ENCODE measurements at regions not wholly inside any gene's neighbourhood (a gene's known extent, or its start where the extent isn't known, plus 50 kb on each side); places are given as distances from the start of the nearest gene placed in this dataset.

- Histone ChIP-seq H3K9me3 (replicated peaks; ENCODE audit: insufficient read depth, low read length) (no peaks in the 10 kb centered on the region), H3K27ac (ENCODE audit: low read length) (no peak overlapping the region), H4K20me1 (ENCODE audit: insufficient read depth, low read length) (no peaks in the 10 kb centered on the region), H3K9me2 (replicated peaks; ENCODE audit: insufficient read depth, low read length) (no peaks in the 10 kb centered on the region), H3F3A (ENCODE audit: insufficient read depth, low read length) (no peaks in the 10 kb centered on the region), H3K36me3 (replicated peaks; ENCODE audit: insufficient read depth, low read length) (no peaks in the 10 kb centered on the region), H3K9ac (ENCODE audit: low read length) (no peak overlapping the region), H3K4me2 (ENCODE audit: low read depth, low read length) (no peak overlapping the region), H3K27me3 (replicated peaks; ENCODE audit: insufficient read depth, low read length) (no peaks in the 10 kb centered on the region), H3K4me3 (ENCODE audit: low read length) (no peak overlapping the region), H3K4me1 (ENCODE audit: low read length) (no peaks in the 10 kb centered on the region), H2AFZ (ENCODE audit: low read length) (no peak overlapping the region), H3K79me2 (ENCODE audit: low read length) (no peaks in the 10 kb centered on the region)
- DNase-seq: no peak
- TF ChIP-seq EZH2phosphoT487 (IDR thresholded peaks at IDR 0.05; ENCODE audit: low read length): no peak
- TF ChIP-seq EZH2 (optimal IDR thresholded peaks at IDR 0.05; ENCODE audit: low read depth, low read length): no peak
- TF ChIP-seq CTCF (IDR thresholded peaks at IDR 0.05; ENCODE audit: low read length): no peak
Measured at GRCh38 chr2:204061241-204061640, 124.7 kb downstream of the ICOS start.

- Histone ChIP-seq H3K4me1 (ENCODE audit: low read length) (no peaks in the 10 kb centered on the region), H3K9ac (ENCODE audit: low read length) (no peak overlapping the region), H3K79me2 (ENCODE audit: low read length) (no peaks in the 10 kb centered on the region), H3K27ac (ENCODE audit: low read length) (no peak overlapping the region), H3K4me3 (ENCODE audit: low read length) (no peak overlapping the region), H3K9me2 (replicated peaks; ENCODE audit: insufficient read depth, low read length) (no peaks in the 10 kb centered on the region), H3K27me3 (replicated peaks; ENCODE audit: insufficient read depth, low read length) (no peaks in the 10 kb centered on the region), H3F3A (ENCODE audit: insufficient read depth, low read length) (no peaks in the 10 kb centered on the region), H3K36me3 (replicated peaks; ENCODE audit: insufficient read depth, low read length) (no peaks in the 10 kb centered on the region), H4K20me1 (ENCODE audit: insufficient read depth, low read length) (no peaks in the 10 kb centered on the region), H2AFZ (ENCODE audit: low read length) (no peak overlapping the region), H3K9me3 (replicated peaks; ENCODE audit: insufficient read depth, low read length) (no peaks in the 10 kb centered on the region), H3K4me2 (ENCODE audit: low read depth, low read length) (no peak overlapping the region)
- no peak for TF ChIP-seq EZH2 (optimal IDR thresholded peaks at IDR 0.05; ENCODE audit: low read depth, low read length)
- no peak for TF ChIP-seq CTCF (IDR thresholded peaks at IDR 0.05; ENCODE audit: low read length)
- no peak for TF ChIP-seq EZH2phosphoT487 (IDR thresholded peaks at IDR 0.05; ENCODE audit: low read length)
- DNase-seq: no peak
Measured at GRCh38 chr2:204064119-204064518, 127.6 kb downstream of the ICOS start.

- TF ChIP-seq EZH2phosphoT487 (IDR thresholded peaks at IDR 0.05; ENCODE audit: low read length): no peak
- Histone ChIP-seq H3K9me3 (replicated peaks; ENCODE audit: insufficient read depth, low read length) (no peaks in the 10 kb centered on the region), H3K27me3 (replicated peaks; ENCODE audit: insufficient read depth, low read length) (no peaks in the 10 kb centered on the region), H3K4me1 (ENCODE audit: low read length) (no peaks in the 10 kb centered on the region), H4K20me1 (ENCODE audit: insufficient read depth, low read length) (no peaks in the 10 kb centered on the region), H3K79me2 (ENCODE audit: low read length) (no peaks in the 10 kb centered on the region), H3K4me3 (ENCODE audit: low read length) (no peak overlapping the region), H2AFZ (ENCODE audit: low read length) (no peak overlapping the region), H3K27ac (ENCODE audit: low read length) (no peak overlapping the region), H3K4me2 (ENCODE audit: low read depth, low read length) (no peak overlapping the region), H3K9me2 (replicated peaks; ENCODE audit: insufficient read depth, low read length) (no peaks in the 10 kb centered on the region), H3K9ac (ENCODE audit: low read length) (no peak overlapping the region), H3K36me3 (replicated peaks; ENCODE audit: insufficient read depth, low read length) (no peaks in the 10 kb centered on the region), H3F3A (ENCODE audit: insufficient read depth, low read length) (no peaks in the 10 kb centered on the region)
- DNase-seq: no peak
Measured at GRCh38 chr2:204065566-204065965, 129.0 kb downstream of the ICOS start.

GRCh38 chr2:204066051-204066450 lies 129.5 kb downstream of the ICOS start:
- no peak overlapping the region for H3K27ac ChIP-seq (ENCODE audit: low read length)

More at GRCh38 chr2:204066051-204066450, 129.5 kb downstream of the ICOS start:
- H3K9ac ChIP-seq (ENCODE audit: low read length): no peak overlapping the region
- no peaks in the 10 kb centered on the region for H3K79me2 ChIP-seq (ENCODE audit: low read length)
- no peak overlapping the region for H2AFZ ChIP-seq (ENCODE audit: low read length)
- H3K9me2 ChIP-seq (replicated peaks; ENCODE audit: insufficient read depth, low read length): no peaks in the 10 kb centered on the region
- DNase-seq: no peak
- TF ChIP-seq EZH2 (optimal IDR thresholded peaks at IDR 0.05; ENCODE audit: low read depth, low read length) (no peak), EZH2phosphoT487 (IDR thresholded peaks at IDR 0.05; ENCODE audit: low read length) (no peak), CTCF (IDR thresholded peaks at IDR 0.05; ENCODE audit: low read length) (no peak)
- no peaks in the 10 kb centered on the region for H4K20me1 ChIP-seq (ENCODE audit: insufficient read depth, low read length)
- no peak overlapping the region for H3K4me3 ChIP-seq (ENCODE audit: low read length)
- H3K4me2 ChIP-seq (ENCODE audit: low read depth, low read length): no peak overlapping the region
- no peaks in the 10 kb centered on the region for H3K9me3 ChIP-seq (replicated peaks; ENCODE audit: insufficient read depth, low read length)
- H3F3A ChIP-seq (ENCODE audit: insufficient read depth, low read length): no peaks in the 10 kb centered on the region
- no peaks in the 10 kb centered on the region for H3K27me3 ChIP-seq (replicated peaks; ENCODE audit: insufficient read depth, low read length)
- H3K4me1 ChIP-seq (ENCODE audit: low read length): no peaks in the 10 kb centered on the region
- H3K36me3 ChIP-seq (replicated peaks; ENCODE audit: insufficient read depth, low read length): no peaks in the 10 kb centered on the region
